ENCODE measurements at regions not wholly inside any gene's neighbourhood (a gene's known extent, or its start where the extent isn't known, plus 50 kb on each side); places are given as distances from the start of the nearest gene placed in this dataset.

DNA sequence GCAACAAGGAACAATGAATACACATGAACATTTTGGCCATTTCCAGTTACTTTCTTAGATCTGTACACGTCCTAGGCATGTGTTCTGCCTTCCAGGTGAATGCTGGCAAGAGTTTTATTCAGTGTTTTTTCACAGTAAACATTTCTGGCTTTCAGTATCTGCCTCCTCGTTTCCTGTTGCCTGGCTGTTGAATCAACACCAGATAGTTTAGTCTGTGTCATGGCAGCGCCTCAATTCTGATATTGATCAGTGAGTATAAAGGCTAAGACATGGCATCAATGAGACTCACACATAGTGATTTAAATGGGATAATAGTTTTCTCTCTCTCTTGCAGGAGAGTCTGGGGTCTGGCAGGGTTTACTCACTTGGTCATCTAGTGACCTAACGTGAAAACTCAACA, 266.9 kb upstream of the SLCO3A1 start (continued):
- TF ChIP-seq, protein P1, sequence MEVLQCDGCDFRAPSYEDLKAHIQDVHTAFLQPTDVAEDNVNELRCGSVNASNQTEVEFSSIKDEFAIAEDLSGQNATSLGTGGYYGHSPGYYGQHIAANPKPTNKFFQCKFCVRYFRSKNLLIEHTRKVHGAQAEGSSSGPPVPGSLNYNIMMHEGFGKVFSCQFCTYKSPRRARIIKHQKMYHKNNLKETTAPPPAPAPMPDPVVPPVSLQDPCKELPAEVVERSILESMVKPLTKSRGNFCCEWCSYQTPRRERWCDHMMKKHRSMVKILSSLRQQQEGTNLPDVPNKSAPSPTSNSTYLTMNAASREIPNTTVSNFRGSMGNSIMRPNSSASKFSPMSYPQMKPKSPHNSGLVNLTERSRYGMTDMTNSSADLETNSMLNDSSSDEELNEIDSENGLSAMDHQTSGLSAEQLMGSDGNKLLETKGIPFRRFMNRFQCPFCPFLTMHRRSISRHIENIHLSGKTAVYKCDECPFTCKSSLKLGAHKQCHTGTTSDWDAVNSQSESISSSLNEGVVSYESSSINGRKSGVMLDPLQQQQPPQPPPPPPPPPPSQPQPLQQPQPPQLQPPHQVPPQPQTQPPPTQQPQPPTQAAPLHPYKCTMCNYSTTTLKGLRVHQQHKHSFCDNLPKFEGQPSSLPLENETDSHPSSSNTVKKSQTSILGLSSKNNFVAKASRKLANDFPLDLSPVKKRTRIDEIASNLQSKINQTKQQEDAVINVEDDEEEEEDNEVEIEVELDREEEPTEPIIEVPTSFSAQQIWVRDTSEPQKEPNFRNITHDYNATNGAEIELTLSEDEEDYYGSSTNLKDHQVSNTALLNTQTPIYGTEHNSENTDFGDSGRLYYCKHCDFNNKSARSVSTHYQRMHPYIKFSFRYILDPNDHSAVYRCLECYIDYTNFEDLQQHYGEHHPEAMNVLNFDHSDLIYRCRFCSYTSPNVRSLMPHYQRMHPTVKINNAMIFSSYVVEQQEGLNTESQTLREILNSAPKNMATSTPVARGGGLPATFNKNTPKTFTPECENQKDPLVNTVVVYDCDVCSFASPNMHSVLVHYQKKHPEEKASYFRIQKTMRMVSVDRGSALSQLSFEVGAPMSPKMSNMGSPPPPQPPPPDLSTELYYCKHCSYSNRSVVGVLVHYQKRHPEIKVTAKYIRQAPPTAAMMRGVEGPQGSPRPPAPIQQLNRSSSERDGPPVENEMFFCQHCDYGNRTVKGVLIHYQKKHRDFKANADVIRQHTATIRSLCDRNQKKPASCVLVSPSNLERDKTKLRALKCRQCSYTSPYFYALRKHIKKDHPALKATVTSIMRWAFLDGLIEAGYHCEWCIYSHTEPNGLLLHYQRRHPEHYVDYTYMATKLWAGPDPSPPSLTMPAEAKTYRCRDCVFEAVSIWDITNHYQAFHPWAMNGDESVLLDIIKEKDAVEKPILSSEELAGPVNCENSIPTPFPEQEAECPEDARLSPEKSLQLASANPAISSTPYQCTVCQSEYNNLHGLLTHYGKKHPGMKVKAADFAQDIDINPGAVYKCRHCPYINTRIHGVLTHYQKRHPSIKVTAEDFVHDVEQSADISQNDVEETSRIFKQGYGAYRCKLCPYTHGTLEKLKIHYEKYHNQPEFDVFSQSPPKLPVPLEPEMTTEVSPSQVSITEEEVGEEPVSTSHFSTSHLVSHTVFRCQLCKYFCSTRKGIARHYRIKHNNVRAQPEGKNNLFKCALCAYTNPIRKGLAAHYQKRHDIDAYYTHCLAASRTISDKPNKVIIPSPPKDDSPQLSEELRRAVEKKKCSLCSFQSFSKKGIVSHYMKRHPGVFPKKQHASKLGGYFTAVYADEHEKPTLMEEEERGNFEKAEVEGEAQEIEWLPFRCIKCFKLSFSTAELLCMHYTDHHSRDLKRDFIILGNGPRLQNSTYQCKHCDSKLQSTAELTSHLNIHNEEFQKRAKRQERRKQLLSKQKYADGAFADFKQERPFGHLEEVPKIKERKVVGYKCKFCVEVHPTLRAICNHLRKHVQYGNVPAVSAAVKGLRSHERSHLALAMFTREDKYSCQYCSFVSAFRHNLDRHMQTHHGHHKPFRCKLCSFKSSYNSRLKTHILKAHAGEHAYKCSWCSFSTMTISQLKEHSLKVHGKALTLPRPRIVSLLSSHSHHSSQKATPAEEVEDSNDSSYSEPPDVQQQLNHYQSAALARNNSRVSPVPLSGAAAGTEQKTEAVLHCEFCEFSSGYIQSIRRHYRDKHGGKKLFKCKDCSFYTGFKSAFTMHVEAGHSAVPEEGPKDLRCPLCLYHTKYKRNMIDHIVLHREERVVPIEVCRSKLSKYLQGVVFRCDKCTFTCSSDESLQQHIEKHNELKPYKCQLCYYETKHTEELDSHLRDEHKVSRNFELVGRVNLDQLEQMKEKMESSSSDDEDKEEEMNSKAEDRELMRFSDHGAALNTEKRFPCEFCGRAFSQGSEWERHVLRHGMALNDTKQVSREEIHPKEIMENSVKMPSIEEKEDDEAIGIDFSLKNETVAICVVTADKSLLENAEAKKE (CRISPR knock-in tag; IDR thresholded peaks at IDR 0.05) = no peak
- no peak for TF ChIP-seq CTCF (conservative IDR thresholded peaks at IDR 0.05; ENCODE audit: low read depth in 2 of 2)
- TF ChIP-seq EZH2 (IDR thresholded peaks at IDR 0.05; ENCODE audit: low read depth, unreplicated experiment) = no peak
- no peak for TF ChIP-seq STAT1 (IDR thresholded peaks at IDR 0.05; ENCODE audit: unreplicated experiment)
- TF ChIP-seq ZNF331 (CRISPR knock-in tag; IDR thresholded peaks at IDR 0.05; ENCODE audit: low read depth) = no peak

DNA sequence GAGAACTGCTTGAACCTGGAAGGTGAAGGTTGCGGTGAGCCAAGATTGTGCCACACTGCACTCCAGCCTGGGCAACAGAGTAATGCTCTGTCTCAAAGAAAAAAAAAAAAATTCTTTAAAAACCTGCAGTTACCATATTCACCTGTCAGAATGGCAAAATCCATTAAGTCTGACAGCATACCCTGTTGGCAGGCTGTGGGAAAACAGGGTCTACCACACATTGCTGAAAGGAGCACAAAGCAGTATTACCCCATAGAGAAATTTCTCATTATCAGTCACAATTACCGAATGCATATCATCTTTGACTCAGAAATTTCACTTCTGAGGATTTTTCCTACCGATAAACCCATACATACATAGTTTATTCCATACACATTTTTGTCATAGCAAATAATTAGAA, 264.1 kb upstream of the SLCO3A1 start:
- H3K4me3 Mint-ChIP-seq = no peak overlapping the region
- Histone ChIP-seq H3K4me1 (ENCODE audit: insufficient read depth) (no peaks in the 10 kb centered on the region), H3K9me2 (ENCODE audit: insufficient read depth) (no peaks in the 10 kb centered on the region), H3K36me3 (ENCODE audit: insufficient read depth) (no peaks in the 10 kb centered on the region), H3K4me3 (no peak overlapping the region), H3K4me2 (no peak overlapping the region), H4K20me1 (replicated peaks; ENCODE audit: insufficient read depth) (no peaks in the 10 kb centered on the region), H3K27me3 (ENCODE audit: insufficient read depth) (no peaks in the 10 kb centered on the region), H3K79me2 (replicated peaks; ENCODE audit: insufficient read depth) (no peaks in the 10 kb centered on the region), H3F3A (replicated peaks; ENCODE audit: low read depth) (no peaks in the 10 kb centered on the region), H2AFZ (no peak overlapping the region), H3K27ac (ENCODE audit: low read depth) (no peak overlapping the region)
- no peaks in the 10 kb centered on the region for H3K36me3 Mint-ChIP-seq (ENCODE audit: low read depth)
- DNase-seq (ENCODE audit: low spot score) (peak; percentile 30), ATAC-seq (peak; percentile 52; the same call in 2 of the 3 replicates)
- H3K9me3 Mint-ChIP-seq = no peaks in the 10 kb centered on the region; the same call in 1 of the 3 replicates
- TF ChIP-seq POLR2AphosphoS5 (IDR thresholded peaks at IDR 0.05; ENCODE audit: low read depth) = no peak
- TF ChIP-seq CTCF (conservative IDR thresholded peaks at IDR 0.05; ENCODE audit: low read depth in 2 of 2) = peak; percentile 22 to 40; a peak in 3 of 4 replicates
- no peaks in the 10 kb centered on the region for H3K27me3 Mint-ChIP-seq (ENCODE audit: insufficient read depth, low read depth, poor library complexity)
- no peak overlapping the region for H3K27ac Mint-ChIP-seq
- no peaks in the 10 kb centered on the region; the same call in 2 of the 3 replicates for H3K4me1 Mint-ChIP-seq
